Kidney (tissue), 13 donors: ENCODE measurements at regions not wholly inside any gene's neighbourhood (a gene's known extent, or its start where the extent isn't known, plus 50 kb on each side); places are given as distances from the start of the nearest gene placed in this dataset.
A peak's percentile ranks its signal among the peaks of the same experiment; 100 is the strongest.

Experiments
- DNase-seq, 5 donors: peaks; one replicate each; pipeline ENCODE4 v3.0.0-alpha.2; 2013 to 2020
- FAIRE-seq: peaks from 2 replicates; lab custom pipeline; 2012; peaks lifted over from hg19 to GRCh38; lab: Jason Lieb, UNC
- H3K27ac ChIP-seq, 2 donors: one replicate each; pipeline ENCODE4 v1.7.0; 2013; ENCODE audit warnings: low read depth in 2 of 2, low read length in 2 of 2, inconsistent platforms in 1 of 2
- H3K27me3 ChIP-seq: one replicate; pipeline ENCODE4 v1.7.1; 2013; ENCODE audit warnings: low read length, inconsistent platforms; ENCODE audit not compliant: control insufficient read depth, insufficient read depth
- H3K36me3 ChIP-seq, 3 donors: one replicate each; pipeline versions ENCODE4 v1.7.0 to v1.7.1; 2013; ENCODE audit warnings: low read length in 3 of 3, control low read depth in 1 of 3, inconsistent platforms in 1 of 3; ENCODE audit not compliant: insufficient read depth in 3 of 3, control insufficient read depth in 2 of 3
- H3K4me1 ChIP-seq, 3 donors: one replicate each; pipeline versions ENCODE4 v1.7.0 to v1.7.1; 2013; ENCODE audit warnings: low read length in 3 of 3, inconsistent platforms in 1 of 3, low read depth in 1 of 3; ENCODE audit not compliant: control insufficient read depth in 2 of 3, insufficient read depth in 2 of 3
- H3K4me3 ChIP-seq, 3 donors: one replicate each; pipeline versions ENCODE4 v1.7.0 to v1.8.1; 2013; ENCODE audit warnings: low read length in 3 of 3, control low read depth in 1 of 3, inconsistent platforms in 1 of 3
- H3K9ac ChIP-seq, 3 donors: one replicate each; pipeline versions ENCODE4 v1.7.0 to v1.7.1; 2013; ENCODE audit warnings: low read length in 3 of 3, control low read depth in 1 of 3, inconsistent platforms in 1 of 3
- H3K9me3 ChIP-seq, 3 donors: one replicate each; pipeline versions ENCODE4 v1.7.0 to v1.7.1; 2013; ENCODE audit warnings: low read length in 3 of 3, control low read depth in 1 of 3, inconsistent platforms in 1 of 3; ENCODE audit not compliant: control insufficient read depth in 2 of 3, insufficient read depth in 1 of 3
- intact Hi-C: fragments of 100-400 bp; cut with DNase I; formaldehyde crosslinking; loops from one replicate; pipeline ENCODE4 v1.11.1; 2022
- TF ChIP-seq, protein P1 (sequence below): IDR thresholded peaks from 3 replicates; pipeline ENCODE4 v1.5.1; 2012; ENCODE audit warnings: mild to moderate bottlenecking, moderate library complexity, borderline replicate concordance; ENCODE audit not compliant: insufficient read depth; ENCODE audit errors: extremely low read depth
- donor health status: control.
- donor health status: control.
- donor health status: control.
- donor health status: control.
- donor health status: control.
- donor health status: DM: yes; HTN: yes; CAD: no.
- donor health status: Normal renal cell carcinoma (clear cell type).

DNA sequence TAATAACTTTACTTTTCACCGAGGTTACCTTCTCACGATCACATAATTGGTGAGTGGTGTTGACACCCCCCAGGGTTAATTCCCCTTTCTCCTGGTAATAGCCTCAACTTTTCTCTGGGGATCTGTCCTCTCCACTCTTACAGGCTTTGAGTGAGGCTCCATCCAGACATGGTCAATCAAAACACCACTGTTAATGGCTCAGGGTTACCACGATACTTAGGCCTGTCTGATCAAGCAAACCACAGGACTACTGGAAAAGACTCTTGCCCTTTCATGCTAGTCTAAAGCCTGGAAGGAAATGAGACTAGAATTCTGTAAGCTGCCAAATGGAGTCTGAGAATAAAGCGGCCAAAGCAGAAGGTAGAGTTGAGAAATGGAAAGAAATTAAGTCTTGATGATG, 56.5 kb upstream of the STT3B start:
- Histone ChIP-seq H3K9ac (no peak overlapping the region), H3K27ac (no peak overlapping the region), H3K27me3 (no peaks in the 10 kb centered on the region), H3K9me3 (no peaks in the 10 kb centered on the region), H3K4me1 (no peaks in the 10 kb centered on the region), H3K4me3 (no peak overlapping the region), H3K36me3 (no peaks in the 10 kb centered on the region)
- FAIRE-seq: no peak
- intact Hi-C loops: no loop called here
- no peak for DNase-seq
- TF ChIP-seq, protein P1, sequence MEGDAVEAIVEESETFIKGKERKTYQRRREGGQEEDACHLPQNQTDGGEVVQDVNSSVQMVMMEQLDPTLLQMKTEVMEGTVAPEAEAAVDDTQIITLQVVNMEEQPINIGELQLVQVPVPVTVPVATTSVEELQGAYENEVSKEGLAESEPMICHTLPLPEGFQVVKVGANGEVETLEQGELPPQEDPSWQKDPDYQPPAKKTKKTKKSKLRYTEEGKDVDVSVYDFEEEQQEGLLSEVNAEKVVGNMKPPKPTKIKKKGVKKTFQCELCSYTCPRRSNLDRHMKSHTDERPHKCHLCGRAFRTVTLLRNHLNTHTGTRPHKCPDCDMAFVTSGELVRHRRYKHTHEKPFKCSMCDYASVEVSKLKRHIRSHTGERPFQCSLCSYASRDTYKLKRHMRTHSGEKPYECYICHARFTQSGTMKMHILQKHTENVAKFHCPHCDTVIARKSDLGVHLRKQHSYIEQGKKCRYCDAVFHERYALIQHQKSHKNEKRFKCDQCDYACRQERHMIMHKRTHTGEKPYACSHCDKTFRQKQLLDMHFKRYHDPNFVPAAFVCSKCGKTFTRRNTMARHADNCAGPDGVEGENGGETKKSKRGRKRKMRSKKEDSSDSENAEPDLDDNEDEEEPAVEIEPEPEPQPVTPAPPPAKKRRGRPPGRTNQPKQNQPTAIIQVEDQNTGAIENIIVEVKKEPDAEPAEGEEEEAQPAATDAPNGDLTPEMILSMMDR: no peak

DNA sequence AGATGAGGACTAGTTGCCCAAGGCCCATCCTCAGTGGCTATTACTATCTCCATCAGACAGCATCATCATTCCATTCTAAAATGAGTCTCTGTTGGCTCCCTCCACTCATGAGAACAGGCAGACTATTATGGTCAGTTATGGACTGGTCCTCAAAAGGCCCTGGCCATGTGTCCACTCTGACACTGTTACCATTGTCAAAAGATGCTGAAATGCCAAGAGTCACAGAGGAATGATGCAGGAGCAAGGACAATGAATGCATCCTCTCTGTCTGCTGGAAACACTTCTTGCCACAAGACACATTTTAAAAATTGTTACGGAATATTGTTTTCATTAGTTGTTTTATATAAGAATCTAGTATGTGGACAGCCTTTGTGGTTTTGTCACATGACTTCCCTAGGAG, 53.3 kb upstream of the STT3B start:
- intact Hi-C loops: no loop called here
- no peak overlapping the region for H3K4me3 ChIP-seq
- FAIRE-seq: no peak
- H3K27ac ChIP-seq: no peak overlapping the region
- no peaks in the 10 kb centered on the region for H3K36me3 ChIP-seq
- H3K27me3 ChIP-seq: no peaks in the 10 kb centered on the region
- DNase-seq: no peak
- H3K9me3 ChIP-seq: no peaks in the 10 kb centered on the region
- TF ChIP-seq, protein P1: no peak
- no peaks in the 10 kb centered on the region for H3K4me1 ChIP-seq
- no peak overlapping the region for H3K9ac ChIP-seq

DNA sequence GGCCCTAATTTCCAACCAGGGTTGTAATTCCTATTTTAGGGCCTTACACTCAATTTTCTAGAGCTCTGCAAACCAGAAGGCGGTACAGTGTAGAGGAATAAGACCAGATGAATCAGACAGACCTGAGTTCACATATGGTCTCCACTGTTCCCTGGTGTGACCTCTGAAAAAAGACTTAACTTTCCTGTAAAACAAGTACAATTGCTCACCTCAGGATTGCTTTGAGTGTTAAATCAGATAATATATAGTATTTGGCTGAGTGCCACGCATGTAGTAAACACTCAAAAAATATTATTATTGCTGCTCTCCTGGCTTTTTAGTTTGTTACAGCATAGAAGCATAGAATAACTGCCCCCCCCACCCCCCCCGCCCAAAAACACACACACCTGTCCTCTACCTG, 51.0 kb upstream of the STT3B start:
- no peaks in the 10 kb centered on the region for H3K27me3 ChIP-seq
- TF ChIP-seq, protein P1: no peak
- peak in 1 of 5 donors; percentile 15 for DNase-seq
- intact Hi-C loops: no loop called here
- H3K36me3 ChIP-seq: no peaks in the 10 kb centered on the region
- no peak overlapping the region for H3K9ac ChIP-seq
- no peak overlapping the region for H3K27ac ChIP-seq
- FAIRE-seq: no peak
- H3K9me3 ChIP-seq: no peaks in the 10 kb centered on the region
- no peak overlapping the region for H3K4me3 ChIP-seq
- no peaks in the 10 kb centered on the region for H3K4me1 ChIP-seq

DNA sequence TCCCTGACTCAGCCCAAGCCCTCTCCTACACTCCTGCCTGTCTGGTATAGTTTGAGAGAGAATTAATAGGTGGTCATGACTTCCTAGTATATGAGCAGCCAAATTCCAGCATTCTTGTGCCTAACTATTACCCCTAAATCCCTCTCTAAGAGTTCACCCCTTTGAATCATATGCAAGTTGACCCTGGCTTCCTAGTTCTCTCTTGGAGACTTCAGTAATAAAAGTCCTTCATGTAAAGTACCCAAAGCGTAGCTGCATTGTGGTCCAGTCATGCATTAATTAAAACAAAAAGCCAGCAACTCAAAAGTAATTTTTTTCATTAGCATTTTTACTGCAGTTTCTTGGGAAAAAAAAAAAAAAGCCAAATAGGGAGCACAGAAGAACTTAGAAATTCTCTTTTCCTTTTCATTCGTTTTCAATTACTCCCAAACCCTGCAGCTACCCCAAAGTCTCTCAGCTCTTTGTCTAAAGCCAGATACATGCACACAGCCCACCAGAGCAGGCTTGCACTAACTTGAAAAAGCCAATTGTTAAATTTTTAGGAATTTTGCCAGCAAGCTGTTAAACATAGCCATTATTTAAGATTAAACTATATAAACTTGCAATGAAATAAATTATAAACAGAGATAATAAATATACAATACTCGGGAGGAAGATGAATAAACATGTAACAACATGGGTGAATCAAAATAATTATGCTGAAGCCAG, 50.1 kb upstream of the STT3B start:
- Histone ChIP-seq H3K4me3 (no peak overlapping the region), H3K27me3 (no peaks in the 10 kb centered on the region), H3K27ac (no peak overlapping the region), H3K9ac (no peak overlapping the region), H3K9me3 (no peaks in the 10 kb centered on the region), H3K4me1 (no peaks in the 10 kb centered on the region), H3K36me3 (no peaks in the 10 kb centered on the region)
- FAIRE-seq: no peak
- peak in 2 of 5 donors; percentile 43 to 75 for DNase-seq
- TF ChIP-seq, protein P1: no peak
- intact Hi-C loops: no loop called here
